GM21367 (cell line): ENCODE measurements at regions not wholly inside any gene's neighbourhood (a gene's known extent, or its start where the extent isn't known, plus 50 kb on each side); places are given as distances from the start of the nearest gene placed in this dataset.
"Not testable (repeated sequence)": the region's sequence is repeated elsewhere in the genome, so short reads cannot be mapped to it uniquely, and the experiment has no call there.

Experiments used
- ATAC-seq: cut with Tn5 transposase; IDR thresholded peaks from one replicate; pipeline ENCODE4 v1.9.1; 2021; ENCODE audit not compliant: unreplicated experiment

DNA sequence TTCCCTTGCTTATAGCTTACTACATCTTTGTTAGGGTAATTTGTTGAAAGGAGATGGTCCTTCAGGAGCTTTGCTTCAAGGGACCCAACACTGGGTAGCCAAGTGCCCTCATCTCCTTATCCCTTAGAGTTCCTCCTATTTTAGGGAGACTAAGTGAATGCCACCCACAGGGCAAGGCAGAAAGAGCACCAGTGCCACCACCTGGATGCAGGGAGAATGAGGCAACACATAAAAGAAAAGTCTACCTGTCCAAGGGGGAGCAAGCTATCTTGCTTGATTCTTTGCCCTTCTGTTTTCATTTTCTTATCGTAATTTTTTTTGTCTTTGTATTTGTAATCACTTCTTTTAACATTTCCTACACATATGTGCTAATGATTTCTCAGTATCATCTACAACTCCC lies 205.5 kb downstream of the NPR3 start:
- ATAC-seq = no peak

DNA sequence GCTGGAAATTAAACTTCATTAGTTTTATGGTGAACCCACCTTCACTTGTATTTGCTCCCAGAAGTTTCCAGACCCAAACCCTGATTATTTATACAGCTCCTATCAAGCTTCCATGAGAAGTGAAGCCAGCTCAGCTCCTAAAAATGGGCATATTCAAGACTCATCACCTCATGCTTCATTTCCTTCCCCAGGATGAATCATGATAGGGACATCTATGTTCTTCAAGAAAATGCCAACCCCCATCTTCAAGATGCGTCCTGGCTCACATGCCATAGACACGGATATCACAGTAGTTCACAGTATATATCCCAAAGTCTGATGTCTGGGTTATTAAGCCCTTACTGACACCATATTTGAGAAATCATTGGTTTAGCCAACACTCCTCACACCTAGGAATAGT lies 217.6 kb downstream of the NPR3 start:
- no peak for ATAC-seq

DNA sequence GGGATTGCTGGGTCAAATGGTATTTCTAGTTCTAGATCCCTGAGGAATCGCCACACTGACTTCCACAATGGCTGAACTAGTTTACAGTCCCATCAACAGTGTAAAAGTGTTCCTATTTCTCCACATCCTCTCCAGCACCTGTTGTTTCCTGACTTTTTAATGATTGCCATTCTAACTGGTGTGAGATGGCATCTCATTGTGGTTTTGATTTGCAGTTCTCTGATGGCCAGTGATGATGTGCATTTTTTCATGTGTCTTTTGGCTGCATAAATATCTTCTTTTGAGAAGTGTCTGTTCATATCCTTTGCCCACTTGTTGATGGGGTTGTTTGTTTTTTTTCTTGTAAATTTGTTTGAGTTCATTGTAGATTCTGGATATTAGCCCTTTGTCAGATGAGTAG lies 220.3 kb downstream of the NPR3 start:
- ATAC-seq = not testable (repeated sequence)

DNA sequence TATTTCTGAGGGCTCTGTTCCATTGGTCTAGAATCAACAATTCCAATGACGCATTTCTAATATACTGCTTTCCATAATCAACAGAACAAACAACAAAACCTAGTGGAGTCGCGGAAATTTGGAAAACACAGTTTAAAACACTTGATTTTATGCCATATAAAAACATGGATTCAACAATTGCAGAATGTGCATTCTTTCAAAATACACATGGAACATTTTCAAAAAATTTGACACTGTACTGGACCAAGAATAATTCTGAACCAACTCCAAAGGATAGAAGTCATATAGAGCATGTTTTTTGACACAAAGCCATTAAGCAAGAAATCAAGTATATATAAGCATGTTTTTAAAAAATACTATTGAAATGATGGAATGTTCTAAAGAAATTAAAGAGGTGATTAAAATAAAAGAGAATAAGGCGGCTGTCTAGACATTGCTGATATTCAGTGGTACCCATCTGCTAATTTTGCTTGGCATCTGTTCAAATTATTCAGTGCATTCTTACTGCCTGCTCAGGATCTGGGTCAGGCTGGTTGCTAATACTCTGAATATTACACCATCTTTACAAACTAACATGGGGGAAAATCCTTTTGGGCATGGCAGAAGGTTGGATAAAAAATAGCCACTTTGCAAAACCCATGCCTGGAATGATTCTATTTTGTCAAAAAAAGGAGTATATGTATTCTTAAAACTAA lies 221.3 kb downstream of the NPR3 start:
- no peak for ATAC-seq

DNA sequence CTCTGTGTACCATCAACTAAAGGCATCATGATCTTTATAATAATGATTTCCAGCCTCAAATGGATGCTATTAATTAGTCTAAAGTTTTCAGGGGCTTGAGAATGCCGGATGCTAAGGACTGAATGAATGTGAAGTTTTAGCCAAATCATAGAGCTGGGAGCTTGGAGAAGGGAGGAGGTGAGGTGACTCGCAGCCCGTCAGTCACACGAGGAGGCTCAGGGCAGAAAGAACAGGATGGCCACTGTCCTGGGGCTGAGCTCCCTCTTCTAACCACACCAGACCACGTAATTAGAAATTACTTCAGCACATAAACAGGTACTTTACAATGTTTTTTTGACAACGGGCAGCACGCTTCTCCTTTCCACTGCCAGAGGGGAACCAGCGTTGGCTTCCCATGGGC lies 222.6 kb downstream of the NPR3 start:
- ATAC-seq = no peak

DNA sequence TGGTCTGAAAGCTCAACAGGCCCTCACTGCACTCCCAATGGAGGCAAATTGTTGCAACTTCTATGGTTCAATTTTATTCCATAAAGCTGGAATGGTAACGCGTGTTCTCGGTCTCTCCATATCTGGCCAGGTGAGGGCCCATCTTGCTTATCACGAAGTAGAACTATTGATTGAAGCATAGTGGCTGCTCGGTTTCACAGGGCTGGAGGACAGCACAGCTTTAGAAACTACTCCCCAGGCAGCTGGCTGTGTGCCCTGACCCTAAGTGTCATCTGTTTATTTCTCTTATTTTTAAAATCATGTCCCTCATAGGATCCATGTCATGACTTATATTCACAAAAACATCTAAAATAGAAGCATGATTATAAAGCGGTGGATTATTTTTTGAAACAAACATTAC lies 223.4 kb downstream of the NPR3 start:
- ATAC-seq = no peak

DNA sequence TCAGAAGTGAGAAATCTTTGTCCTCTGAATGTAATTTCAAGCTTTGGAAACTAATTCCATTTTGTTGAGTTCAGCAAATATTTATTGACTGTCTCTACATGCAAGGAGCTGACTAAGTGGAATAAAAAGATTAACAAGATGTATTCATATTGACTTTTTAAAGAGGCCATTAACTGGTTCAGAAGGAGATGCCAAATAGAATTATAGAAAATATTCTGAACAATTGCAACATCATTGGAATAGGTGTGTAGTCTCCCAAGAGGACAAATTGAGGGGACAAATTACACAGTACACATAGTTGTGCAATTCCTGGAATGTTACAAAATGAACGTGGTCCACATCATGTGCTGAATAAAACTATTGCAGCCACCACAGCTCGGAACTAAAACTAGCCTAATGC lies 224.2 kb downstream of the NPR3 start:
- no peak for ATAC-seq

DNA sequence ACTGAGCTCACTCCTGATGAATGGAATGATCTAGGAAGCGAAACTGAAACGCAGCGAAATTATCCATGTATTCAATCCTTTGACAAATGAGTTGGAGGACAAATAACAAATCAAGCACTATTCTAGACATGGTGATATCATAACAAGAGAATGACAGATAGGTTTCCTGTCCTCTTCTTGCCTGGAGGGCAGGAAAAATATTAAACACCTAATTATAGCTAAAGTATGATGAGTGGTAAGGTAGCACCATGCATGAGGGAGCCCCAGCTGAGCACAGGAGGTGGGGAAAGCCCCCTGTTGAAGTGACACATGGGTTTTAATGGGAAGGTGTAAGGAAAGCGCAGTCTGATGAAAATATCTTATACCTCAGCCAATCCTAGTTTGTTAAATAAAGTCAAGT lies 225.2 kb downstream of the NPR3 start:
- no peak for ATAC-seq

DNA sequence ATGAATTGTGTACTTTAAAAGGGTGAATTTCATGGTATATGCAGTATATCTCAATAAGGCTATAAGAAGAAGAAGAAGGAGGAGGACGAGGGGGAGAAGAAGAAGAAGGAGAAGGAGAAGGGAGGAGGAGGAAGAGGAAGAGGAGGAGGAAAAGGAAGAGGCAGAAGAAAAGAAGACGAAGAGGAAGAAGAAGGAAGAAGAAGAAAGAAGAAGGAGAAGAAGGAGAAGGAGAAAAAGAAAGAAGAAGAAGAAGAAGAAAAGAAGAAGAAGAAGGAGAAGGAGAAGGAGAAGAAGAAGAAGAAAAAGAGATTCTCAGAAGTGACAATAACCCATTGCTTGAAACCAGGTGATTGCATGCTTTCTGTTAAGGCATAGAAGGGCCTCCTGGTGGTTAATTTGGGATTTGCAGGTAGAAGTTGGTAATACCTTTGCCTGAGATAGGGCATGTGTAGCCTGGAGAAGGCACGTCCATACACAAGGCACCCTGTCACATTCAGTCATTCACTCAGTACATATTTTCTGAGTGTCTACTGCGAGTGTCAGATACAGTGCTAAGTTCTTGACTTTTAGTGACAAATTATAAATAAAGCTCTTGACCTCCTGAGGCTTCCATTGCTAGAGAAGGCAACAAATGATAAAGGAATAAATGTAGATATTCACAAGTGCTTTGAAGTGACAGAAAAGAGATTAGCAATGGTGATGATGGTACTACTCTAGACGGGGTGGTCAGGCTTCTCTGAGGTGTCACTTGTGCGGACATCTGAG lies 231.3 kb downstream of the NPR3 start:
- ATAC-seq = peak; percentile 87

DNA sequence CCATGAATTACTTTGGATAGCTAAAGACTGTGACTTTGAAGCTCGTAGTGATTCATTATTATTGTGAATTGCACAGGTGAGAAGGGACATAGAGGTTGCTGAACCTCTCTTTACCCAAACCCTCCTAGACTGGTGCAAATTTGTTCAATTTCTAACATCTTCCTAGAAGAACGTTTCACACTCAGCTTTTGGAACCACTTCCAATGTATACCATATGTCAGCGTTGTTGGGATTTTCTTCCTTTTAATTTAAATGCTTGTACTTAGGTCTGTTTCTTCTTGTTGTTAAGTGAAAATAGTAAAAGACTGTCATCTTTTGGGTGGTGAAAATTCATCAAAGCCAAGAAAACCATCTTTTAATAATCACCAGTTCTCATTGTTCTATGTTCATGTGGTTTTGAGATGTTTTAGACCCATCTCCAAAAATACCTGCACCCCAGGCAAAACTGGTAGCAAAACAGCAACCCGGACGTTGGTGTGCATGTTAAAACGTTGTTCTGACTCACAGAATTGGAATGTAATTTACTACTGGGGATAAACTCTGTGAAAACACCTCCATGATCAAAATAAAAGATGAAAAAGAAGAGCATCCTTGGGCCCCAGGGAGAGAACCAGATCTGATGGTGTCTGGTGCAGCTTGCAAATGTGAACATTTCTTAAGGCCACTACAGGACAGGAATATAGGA lies 238.3 kb downstream of the NPR3 start:
- no peak for ATAC-seq

DNA sequence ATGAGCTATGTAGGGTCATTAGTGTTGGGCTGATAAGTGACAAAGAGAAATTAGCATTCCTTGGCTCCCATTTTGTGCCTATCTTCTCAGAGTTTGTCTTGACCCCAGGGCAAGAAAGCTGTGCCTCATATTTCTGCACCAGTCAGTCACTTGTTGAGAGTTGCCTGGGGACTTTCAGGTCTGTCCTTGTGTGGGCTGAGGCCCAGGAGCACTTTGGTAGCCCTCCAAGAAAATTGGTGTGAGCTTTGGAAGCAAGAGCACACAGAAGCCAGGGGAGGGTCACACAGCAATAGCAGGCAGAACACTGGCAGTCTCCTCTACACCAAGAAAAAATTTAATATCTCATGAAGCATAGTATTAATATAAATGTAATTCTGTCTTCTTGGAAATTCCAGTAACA lies 239.9 kb downstream of the NPR3 start:
- ATAC-seq = no peak

DNA sequence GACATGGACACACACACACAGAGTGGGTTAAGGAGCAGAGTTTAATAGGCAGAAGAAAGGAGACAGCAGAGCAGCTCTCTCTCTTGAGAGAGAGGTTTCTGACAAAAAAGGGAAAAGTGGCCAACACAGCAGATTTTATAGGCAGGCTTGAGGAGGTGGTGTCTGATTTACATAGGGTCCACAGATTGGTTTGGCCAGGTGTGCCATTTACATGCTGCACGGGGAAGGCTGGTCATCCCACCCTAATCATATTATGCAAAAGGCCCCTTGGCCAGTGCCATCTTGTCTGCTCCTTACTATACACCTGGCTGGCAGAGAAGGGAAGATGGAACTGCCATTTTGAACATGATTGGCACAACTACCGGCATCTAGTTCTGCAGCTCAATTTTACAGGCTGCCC lies 240.8 kb downstream of the NPR3 start:
- ATAC-seq = no peak

DNA sequence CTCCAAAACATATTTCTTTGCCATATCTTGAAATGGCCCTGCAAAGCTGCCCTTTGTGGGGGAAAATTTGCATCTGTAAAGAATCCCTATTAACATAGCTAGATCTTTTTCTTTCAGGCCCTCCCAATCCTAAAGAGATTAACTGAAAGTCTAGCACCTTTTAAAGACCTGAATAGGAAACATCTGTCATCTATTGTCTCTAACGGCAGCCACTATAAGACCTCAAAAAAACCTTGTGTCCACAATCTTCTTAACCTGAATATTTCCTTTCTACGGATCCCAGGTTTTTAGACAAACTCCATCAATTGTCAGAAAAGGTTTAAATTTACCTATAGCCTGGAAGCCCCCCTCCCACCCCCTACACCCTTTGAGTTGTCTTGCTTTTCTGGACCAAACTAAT lies 241.3 kb downstream of the NPR3 start:
- not testable (repeated sequence) for ATAC-seq

DNA sequence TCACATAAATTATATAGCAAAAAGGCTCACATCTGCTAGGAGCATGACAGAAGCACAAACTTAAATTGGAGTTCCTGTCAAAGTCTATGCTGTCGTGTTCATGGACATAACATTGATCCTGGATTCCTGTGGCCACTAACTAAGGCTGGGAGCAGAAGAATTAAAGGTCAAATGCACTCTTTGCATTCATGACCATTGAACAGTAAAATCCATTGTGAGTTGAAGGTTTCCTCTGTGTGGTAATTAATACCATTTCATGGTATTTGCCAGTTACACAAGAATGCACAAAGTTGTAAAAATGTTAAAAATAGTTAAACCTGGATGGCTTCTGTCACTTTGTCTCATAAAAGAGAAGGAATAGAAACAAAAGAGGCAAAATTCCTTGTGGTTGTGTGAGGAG lies 242.6 kb downstream of the NPR3 start:
- no peak for ATAC-seq

DNA sequence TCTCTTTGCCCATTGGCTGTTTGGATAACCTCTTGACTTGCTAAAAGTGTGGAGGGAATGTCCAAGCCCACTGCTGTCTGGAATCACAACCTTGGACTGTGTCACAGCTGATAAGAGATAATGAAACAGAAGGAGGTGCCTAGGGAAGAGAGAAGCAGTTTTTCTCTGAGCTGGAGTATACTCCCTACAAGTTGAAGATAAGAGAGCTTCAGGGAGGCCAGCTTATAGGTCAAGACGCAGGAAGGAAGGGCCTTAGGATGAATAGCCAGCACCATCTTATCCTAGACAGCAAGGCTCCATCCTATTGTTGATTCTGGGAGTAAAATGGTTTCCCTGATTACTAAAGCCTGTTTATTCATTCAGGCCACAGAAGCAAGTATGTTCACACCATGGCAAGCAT lies 244.7 kb downstream of the NPR3 start:
- no peak for ATAC-seq

DNA sequence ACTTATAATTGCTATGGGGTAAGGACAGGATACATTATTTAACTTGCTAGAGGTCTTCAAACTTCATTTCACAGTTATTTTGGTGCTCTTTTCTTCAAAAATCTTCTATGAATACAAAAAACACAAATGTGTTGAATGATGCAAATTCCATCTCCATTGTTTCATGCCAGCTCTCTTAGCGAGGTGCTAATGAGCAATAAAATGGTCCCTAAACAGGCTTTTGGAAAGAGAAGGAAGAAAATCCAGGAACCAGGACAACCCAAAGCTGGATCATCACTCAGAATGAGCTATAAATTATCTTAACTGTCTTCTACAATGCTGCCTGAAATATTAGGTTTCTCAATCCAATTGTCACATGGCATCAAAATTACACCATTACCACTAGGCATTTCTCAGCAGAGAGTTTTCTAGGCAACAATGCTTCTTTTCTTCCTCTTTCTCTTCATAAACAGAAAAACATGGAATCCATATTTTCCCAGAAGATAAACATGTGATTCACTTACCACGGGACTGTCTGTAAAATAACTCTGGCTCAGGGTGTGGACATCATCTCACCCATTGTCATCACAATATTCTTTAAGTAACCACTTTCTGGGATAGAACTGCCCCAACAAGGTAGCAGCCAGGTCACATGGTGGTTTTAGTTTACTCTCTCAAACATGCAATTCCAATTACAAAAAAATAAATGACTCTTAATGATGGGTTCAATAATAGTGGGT lies 249.4 kb downstream of the NPR3 start:
- ATAC-seq = no peak

DNA sequence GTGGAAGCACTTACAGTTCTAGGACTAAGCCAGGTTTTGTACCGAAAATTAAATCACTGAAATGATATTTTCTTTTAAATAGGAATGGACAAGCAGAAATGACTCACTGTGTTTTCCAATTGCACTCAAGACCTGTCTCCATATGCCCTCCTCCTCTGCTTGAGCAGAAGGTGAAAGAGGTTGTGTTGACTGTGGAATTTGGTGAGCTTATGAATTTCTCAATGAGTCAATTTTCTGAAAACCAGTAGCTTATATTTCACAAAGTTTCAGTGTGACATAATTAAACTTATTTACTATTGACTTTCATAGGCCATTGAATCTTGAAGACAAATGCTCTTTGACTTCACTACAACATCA lies 249.9 kb downstream of the NPR3 start:
- ATAC-seq = no peak

DNA sequence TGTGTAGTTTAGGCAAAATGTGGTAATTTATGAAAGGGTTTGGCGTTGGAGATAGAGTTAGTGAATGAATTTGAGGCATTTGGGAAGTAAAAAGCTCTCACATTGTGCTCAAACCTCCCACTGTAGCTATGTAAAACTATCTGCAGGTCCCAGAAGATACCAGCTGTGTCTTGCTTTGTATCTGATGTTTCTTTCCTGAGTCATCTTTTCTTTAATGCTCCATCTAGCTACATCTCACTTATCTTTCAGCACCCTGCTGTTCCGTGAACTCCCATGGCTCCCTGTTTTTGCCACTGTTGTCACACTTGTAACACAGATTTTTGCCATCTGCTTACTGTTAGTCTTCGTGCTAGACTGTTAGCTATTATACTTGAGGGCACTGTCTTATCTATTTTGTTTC lies 253.1 kb downstream of the NPR3 start:
- ATAC-seq = no peak

DNA sequence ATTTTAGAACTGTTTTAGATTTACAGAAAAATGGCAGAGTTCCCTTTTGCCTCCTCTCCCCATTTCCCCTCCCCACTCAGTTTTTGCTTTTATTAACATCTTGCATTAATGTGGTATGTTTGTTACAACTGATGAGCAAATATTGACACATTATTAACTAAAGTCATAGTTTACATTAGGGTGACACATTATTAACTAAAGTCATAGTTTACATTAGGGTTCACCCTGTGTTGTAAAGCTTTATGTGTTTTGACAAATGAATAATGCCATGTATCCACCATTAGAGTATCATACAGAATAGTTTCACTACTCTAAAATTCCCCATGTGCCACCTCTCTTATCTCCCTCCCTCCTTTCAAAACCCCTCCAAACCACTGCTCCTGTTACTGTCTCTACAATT lies 262.5 kb downstream of the NPR3 start:
- no peak for ATAC-seq

DNA sequence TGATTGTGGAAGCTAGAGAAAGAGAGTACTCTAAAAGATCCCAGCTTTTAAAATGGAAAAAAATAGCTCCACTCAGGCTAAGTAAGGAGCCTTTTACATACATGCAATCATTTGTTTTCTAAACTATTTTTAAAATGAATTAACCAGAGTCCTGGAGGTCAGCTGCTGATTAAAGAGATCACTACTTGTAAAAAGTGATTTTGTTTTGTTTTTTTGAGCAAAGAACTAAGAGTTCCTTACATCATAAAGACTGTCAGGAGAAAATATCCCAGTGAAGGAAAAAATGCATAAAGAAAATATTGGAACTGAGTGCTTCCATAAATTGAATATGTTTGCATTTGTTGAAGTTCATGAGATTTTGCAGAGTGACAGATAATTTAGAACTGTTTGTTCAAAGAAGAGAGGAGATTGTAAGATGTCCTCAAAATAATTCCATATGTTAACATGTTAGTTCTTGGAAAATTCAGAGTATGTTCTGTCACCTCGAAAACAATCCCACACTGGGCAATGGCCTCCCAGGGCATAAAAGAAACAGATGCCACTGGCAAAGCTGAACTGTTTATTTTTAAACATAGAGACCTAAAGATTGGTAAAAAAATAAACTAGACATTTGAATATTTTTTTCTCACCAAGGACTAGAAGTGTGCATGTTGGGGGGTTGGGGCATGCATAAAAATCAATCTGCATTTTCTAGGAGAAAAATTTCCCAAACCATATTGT lies 264.7 kb downstream of the NPR3 start:
- ATAC-seq = no peak

DNA sequence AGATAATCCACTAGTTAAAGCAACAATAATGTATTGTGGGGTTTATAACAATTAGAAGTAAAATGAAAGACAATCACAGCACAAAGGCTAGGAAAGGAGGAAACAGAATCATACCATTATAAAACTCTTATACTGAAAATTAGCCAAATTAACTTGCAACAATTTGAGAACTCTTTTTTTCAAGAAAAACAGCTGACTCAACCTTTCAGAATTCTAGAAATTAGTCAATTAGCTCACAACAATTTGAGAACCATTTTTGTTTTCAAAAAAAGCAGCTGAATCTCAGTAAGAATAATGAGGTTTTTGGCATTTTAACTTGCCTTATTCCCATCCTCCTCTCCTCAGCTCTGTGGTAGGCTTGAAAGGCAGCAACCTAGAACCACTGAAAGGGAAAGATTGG lies 269.9 kb downstream of the NPR3 start:
- ATAC-seq = no peak
